ENCODE measurements at regions not wholly inside any gene's neighbourhood (a gene's known extent, or its start where the extent isn't known, plus 50 kb on each side); places are given as distances from the start of the nearest gene placed in this dataset.

DNA sequence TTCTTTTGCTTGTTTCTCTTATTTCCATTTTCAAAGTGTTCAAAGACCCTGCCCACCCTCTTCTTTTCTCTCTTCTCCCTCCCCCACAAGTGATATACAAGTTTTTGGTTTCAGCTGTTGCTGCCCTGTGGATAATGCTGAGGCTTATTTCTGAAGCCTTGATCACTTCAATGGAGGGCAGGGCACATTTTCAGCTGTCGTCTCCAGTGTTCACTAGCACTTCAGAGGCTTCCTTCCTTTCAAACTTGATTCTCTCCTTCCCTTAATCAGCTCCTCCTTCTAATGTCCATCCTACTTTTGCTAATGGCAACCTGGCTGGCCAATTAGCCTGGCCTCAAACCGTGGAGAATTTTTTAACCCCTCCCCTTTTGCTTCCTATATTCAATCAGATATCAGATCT is 435.7 kb upstream of the RUNX1 start:
- 53 to 71% methylated on average over 2 of the region's 2 CpGs for WGBS, 2 donors
- ATAC-seq (ENCODE audit: low FRiP score in 2 of 2), result no peak
- Histone ChIP-seq H3K4me3 (no peak overlapping the region), H3K4me1 (no peaks in the 10 kb centered on the region), H3K27me3 (no peaks in the 10 kb centered on the region), H3K36me3 (no peaks in the 10 kb centered on the region), H3K27ac (no peak overlapping the region), H3K9me3 (no peaks in the 10 kb centered on the region)
- DNase-seq, result no peak
- TF ChIP-seq EP300 (IDR thresholded peaks at IDR 0.05), result no peak
- no peak for TF ChIP-seq POLR2A (IDR thresholded peaks at IDR 0.05)
- TF ChIP-seq, protein P1, sequence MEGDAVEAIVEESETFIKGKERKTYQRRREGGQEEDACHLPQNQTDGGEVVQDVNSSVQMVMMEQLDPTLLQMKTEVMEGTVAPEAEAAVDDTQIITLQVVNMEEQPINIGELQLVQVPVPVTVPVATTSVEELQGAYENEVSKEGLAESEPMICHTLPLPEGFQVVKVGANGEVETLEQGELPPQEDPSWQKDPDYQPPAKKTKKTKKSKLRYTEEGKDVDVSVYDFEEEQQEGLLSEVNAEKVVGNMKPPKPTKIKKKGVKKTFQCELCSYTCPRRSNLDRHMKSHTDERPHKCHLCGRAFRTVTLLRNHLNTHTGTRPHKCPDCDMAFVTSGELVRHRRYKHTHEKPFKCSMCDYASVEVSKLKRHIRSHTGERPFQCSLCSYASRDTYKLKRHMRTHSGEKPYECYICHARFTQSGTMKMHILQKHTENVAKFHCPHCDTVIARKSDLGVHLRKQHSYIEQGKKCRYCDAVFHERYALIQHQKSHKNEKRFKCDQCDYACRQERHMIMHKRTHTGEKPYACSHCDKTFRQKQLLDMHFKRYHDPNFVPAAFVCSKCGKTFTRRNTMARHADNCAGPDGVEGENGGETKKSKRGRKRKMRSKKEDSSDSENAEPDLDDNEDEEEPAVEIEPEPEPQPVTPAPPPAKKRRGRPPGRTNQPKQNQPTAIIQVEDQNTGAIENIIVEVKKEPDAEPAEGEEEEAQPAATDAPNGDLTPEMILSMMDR (IDR thresholded peaks at IDR 0.05), result no peak
- no peak for TF ChIP-seq POLR2AphosphoS5 (IDR thresholded peaks at IDR 0.05)

GRCh38 chr21:35484032-35484431 is 434.9 kb upstream of the RUNX1 start:
- no peak for TF ChIP-seq POLR2AphosphoS5 (IDR thresholded peaks at IDR 0.05)
- TF ChIP-seq, protein P1 (IDR thresholded peaks at IDR 0.05), result no peak
- TF ChIP-seq EP300 (IDR thresholded peaks at IDR 0.05), result no peak
- no peak for TF ChIP-seq POLR2A (IDR thresholded peaks at IDR 0.05)
- H3K4me3 ChIP-seq, result no peak overlapping the region
- DNase-seq, result no peak
- no peak for ATAC-seq (ENCODE audit: low FRiP score in 2 of 2)
- H3K27ac ChIP-seq, result no peak overlapping the region
- H3K9me3 ChIP-seq, result no peaks in the 10 kb centered on the region
- no peaks in the 10 kb centered on the region for H3K4me1 ChIP-seq
- no peaks in the 10 kb centered on the region for H3K36me3 ChIP-seq
- 87 to 98% methylated on average over 2 of the region's 2 CpGs for WGBS, 2 donors
- no peaks in the 10 kb centered on the region for H3K27me3 ChIP-seq

- WGBS, 2 donors, result 45 to 64% methylated on average over 3 of the region's 3 CpGs
- no peak overlapping the region for H3K27ac ChIP-seq
- H3K27me3 ChIP-seq, result no peaks in the 10 kb centered on the region
- no peak overlapping the region for H3K4me3 ChIP-seq
- no peak for DNase-seq
- H3K4me1 ChIP-seq, result no peaks in the 10 kb centered on the region
- H3K36me3 ChIP-seq, result no peaks in the 10 kb centered on the region
- no peak for ATAC-seq (ENCODE audit: low FRiP score in 2 of 2)
- TF ChIP-seq POLR2AphosphoS5 (IDR thresholded peaks at IDR 0.05) (no peak), POLR2A (IDR thresholded peaks at IDR 0.05) (no peak), EP300 (IDR thresholded peaks at IDR 0.05) (no peak)
- TF ChIP-seq, protein P1 (IDR thresholded peaks at IDR 0.05), result no peak
- no peaks in the 10 kb centered on the region for H3K9me3 ChIP-seq
Observed at GRCh38 chr21:35482933-35483662, 434.0 kb upstream of the RUNX1 start.

DNA sequence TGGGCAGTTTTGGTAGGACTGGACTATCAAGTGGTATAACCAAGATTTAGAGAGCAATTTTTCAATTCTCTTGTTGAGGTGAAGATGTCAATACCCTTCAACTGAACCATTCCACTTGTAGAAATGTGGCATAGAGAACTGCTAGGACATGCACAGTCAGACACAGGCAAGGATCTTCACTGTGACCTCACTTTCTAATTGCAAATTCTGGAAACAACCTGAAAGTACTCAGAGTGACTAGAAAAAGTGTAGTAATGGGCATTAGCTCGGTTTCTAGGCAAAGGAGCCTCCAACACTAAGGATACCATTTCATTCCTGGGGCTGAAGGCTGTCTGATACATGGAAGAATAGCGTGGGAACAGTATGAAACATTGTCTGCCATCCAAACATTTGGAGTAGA is 433.0 kb upstream of the RUNX1 start:
- no peak overlapping the region for H3K4me3 ChIP-seq
- no peak for ATAC-seq (ENCODE audit: low FRiP score in 2 of 2)
- H3K36me3 ChIP-seq, result no peaks in the 10 kb centered on the region
- no peaks in the 10 kb centered on the region for H3K9me3 ChIP-seq
- no peak for DNase-seq
- TF ChIP-seq POLR2A (IDR thresholded peaks at IDR 0.05), result no peak
- no peak for TF ChIP-seq EP300 (IDR thresholded peaks at IDR 0.05)
- TF ChIP-seq, protein P1 (IDR thresholded peaks at IDR 0.05), result no peak
- TF ChIP-seq POLR2AphosphoS5 (IDR thresholded peaks at IDR 0.05), result no peak
- H3K27ac ChIP-seq, result no peak overlapping the region
- peaks cover 0 to 3% (median 0%) of the 10 kb centered on the region in 4 donors for H3K4me1 ChIP-seq
- WGBS, 2 donors, result 64 to 78% methylated on average over 2 of the region's 2 CpGs
- no peaks in the 10 kb centered on the region for H3K27me3 ChIP-seq

GRCh38 chr21:35481005-35481404 is 431.9 kb upstream of the RUNX1 start:
- peaks cover 0 to 4% (median 2%) of the 10 kb centered on the region in 4 donors for H3K4me1 ChIP-seq
- 84 to 86% methylated on average over 6 of the region's 6 CpGs for WGBS, 2 donors

More at GRCh38 chr21:35481005-35481404, 431.9 kb upstream of the RUNX1 start:
- H3K27me3 ChIP-seq, result no peaks in the 10 kb centered on the region
- DNase-seq (no peak), ATAC-seq (ENCODE audit: low FRiP score in 2 of 2) (no peak)
- no peak overlapping the region for H3K4me3 ChIP-seq
- H3K9me3 ChIP-seq, result no peaks in the 10 kb centered on the region
- H3K36me3 ChIP-seq, result no peaks in the 10 kb centered on the region
- no peak for TF ChIP-seq POLR2A (IDR thresholded peaks at IDR 0.05)
- TF ChIP-seq EP300 (IDR thresholded peaks at IDR 0.05), result no peak
- TF ChIP-seq POLR2AphosphoS5 (IDR thresholded peaks at IDR 0.05), result no peak
- no peak overlapping the region for H3K27ac ChIP-seq

Data from upper lobe of left lung (tissue), 6 donors.